ENCODE measurements at regions not wholly inside any gene's neighbourhood (a gene's known extent, or its start where the extent isn't known, plus 50 kb on each side); places are given as distances from the start of the nearest gene placed in this dataset.

- TF ChIP-seq, protein P1, sequence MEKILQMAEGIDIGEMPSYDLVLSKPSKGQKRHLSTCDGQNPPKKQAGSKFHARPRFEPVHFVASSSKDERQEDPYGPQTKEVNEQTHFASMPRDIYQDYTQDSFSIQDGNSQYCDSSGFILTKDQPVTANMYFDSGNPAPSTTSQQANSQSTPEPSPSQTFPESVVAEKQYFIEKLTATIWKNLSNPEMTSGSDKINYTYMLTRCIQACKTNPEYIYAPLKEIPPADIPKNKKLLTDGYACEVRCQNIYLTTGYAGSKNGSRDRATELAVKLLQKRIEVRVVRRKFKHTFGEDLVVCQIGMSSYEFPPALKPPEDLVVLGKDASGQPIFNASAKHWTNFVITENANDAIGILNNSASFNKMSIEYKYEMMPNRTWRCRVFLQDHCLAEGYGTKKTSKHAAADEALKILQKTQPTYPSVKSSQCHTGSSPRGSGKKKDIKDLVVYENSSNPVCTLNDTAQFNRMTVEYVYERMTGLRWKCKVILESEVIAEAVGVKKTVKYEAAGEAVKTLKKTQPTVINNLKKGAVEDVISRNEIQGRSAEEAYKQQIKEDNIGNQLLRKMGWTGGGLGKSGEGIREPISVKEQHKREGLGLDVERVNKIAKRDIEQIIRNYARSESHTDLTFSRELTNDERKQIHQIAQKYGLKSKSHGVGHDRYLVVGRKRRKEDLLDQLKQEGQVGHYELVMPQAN (conservative IDR thresholded peaks at IDR 0.05): no peak
- TF ChIP-seq, protein P2, sequence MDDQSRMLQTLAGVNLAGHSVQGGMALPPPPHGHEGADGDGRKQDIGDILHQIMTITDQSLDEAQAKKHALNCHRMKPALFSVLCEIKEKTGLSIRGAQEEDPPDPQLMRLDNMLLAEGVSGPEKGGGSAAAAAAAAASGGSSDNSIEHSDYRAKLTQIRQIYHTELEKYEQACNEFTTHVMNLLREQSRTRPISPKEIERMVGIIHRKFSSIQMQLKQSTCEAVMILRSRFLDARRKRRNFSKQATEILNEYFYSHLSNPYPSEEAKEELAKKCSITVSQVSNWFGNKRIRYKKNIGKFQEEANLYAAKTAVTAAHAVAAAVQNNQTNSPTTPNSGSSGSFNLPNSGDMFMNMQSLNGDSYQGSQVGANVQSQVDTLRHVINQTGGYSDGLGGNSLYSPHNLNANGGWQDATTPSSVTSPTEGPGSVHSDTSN (IDR thresholded peaks at IDR 0.05; ENCODE audit: insufficient replicate concordance, low read depth, low read length): no peak
- TF ChIP-seq RBBP5 (conservative IDR thresholded peaks at IDR 0.05) (no peak), SMAD1 (IDR thresholded peaks at IDR 0.05; ENCODE audit: low read depth, partially characterized antibody) (no peak), CBX3 (IDR thresholded peaks at IDR 0.05; ENCODE audit: borderline replicate concordance, low read depth) (no peak), RAD21 (IDR thresholded peaks at IDR 0.05; ENCODE audit: insufficient read depth, low read depth, low read length) (no peak), NR2C2 (IDR thresholded peaks at IDR 0.05; ENCODE audit: borderline replicate concordance, control insufficient read depth, insufficient read length, low read depth) (no peak), CBFB (IDR thresholded peaks at IDR 0.05; ENCODE audit: low read depth) (no peak), MAX (IDR thresholded peaks at IDR 0.05; ENCODE audit: low read depth, low read length) (no peak), ESRRA (IDR thresholded peaks at IDR 0.05; ENCODE audit: low read length) (no peak), ZNF217 (IDR thresholded peaks at IDR 0.05) (no peak), SUPT20H (IDR thresholded peaks at IDR 0.05; ENCODE audit: borderline replicate concordance, control insufficient read depth, low read depth, low read length) (no peak)
Observed at GRCh38 chr1:98181036-98181764, 260.4 kb upstream of the DPYD start (continued).

All from GM12878 (cell line).